HEK293 (cell line): ENCODE measurements at regions not wholly inside any gene's neighbourhood (a gene's known extent, or its start where the extent isn't known, plus 50 kb on each side); places are given as distances from the start of the nearest gene placed in this dataset.

ENCODE experiments used
- CTCF ChIA-PET: fragments of 350-600 bp; formaldehyde crosslinking; extraction: SDS; loops from one replicate; lab custom pipeline; 2021; ENCODE audit warnings: antibody characterized with exemption; lab: Yijun Ruan, JAX
- POLR2A ChIA-PET: fragments of 300-600 bp; formaldehyde crosslinking; extraction: SDS; loops from one replicate; lab custom pipeline; 2020; ENCODE audit warnings: antibody characterized with exemption, inconsistent platforms; lab: Yijun Ruan, JAX
- H3K27ac ChIP-seq: fragments of 200-500 bp; sonication (Bioruptor generic); 2 replicates; pipeline ENCODE4 v1.5.1; 2014; ENCODE audit warnings: low read depth, low read length, control low read depth, inconsistent platforms; ENCODE audit errors: extremely low read depth
- H3K36me3 ChIP-seq, 2 experiments: fragments of 200-500 bp in 1 of 2; sonication (Bioruptor generic) in 1 of 2; 1 replicate in 1 of 2; 2 replicates in 1 of 2; pipeline ENCODE4 v1.5.1; 2014 to 2017; ENCODE audit warnings: inconsistent platforms in 2 of 2, low read length in 2 of 2; ENCODE audit not compliant: control insufficient read depth in 2 of 2, insufficient read depth in 1 of 2
- H3K4me1 ChIP-seq: fragments of 200-500 bp; sonication (Bioruptor generic); 2 replicates; pipeline ENCODE4 v1.5.1; 2014; ENCODE audit warnings: mild to moderate bottlenecking, low read length, inconsistent platforms; ENCODE audit not compliant: control insufficient read depth, insufficient read depth
- H3K4me3 ChIP-seq: 2 replicates; pipeline ENCODE4 v1.5.1; 2011; ENCODE audit warnings: low read depth, mild to moderate bottlenecking, control low read depth, low read length, moderate library complexity
- H3K9me3 ChIP-seq: fragments of 200-500 bp; sonication (Bioruptor generic); 2 replicates; pipeline ENCODE4 v1.5.1; 2014; ENCODE audit warnings: low read depth, low read length, inconsistent platforms; ENCODE audit not compliant: control insufficient read depth, insufficient read depth
- ATF2 ChIP-seq: fragments of 450-650 bp; formaldehyde crosslinking; IDR thresholded peaks from 2 replicates; pipeline ENCODE4 v1.5.1; 2016; ENCODE audit warnings: missing biosample characterization, missing genetic modification characterization, low read depth
- GLIS1 ChIP-seq: fragments of 450-650 bp; formaldehyde crosslinking; IDR thresholded peaks from 2 replicates; pipeline ENCODE4 v1.5.1; 2016; ENCODE audit warnings: missing biosample characterization, missing genetic modification characterization
- HOXA7 ChIP-seq: sonication (generic); formaldehyde crosslinking; IDR thresholded peaks from 2 replicates; pipeline ENCODE4 v1.8.1; 2022; ENCODE audit warnings: missing genetic modification reagents, borderline replicate concordance
- HOXD13 ChIP-seq: sonication (generic); formaldehyde crosslinking; IDR thresholded peaks from 2 replicates; pipeline ENCODE4 v1.8.0; 2022; ENCODE audit warnings: missing genetic modification reagents, borderline replicate concordance
- KLF1 ChIP-seq: fragments of 450-650 bp; formaldehyde crosslinking; IDR thresholded peaks from 2 replicates; pipeline ENCODE4 v1.5.1; 2016; ENCODE audit warnings: missing biosample characterization, missing genetic modification characterization
- KLF8 ChIP-seq: fragments of 450-650 bp; formaldehyde crosslinking; IDR thresholded peaks from 2 replicates; pipeline ENCODE4 v1.5.1; 2016; ENCODE audit warnings: missing biosample characterization, missing genetic modification characterization
- OVOL3 ChIP-seq: fragments of 450-650 bp; formaldehyde crosslinking; IDR thresholded peaks from 2 replicates; pipeline ENCODE4 v1.5.1; 2016; ENCODE audit warnings: missing biosample characterization, missing genetic modification characterization
- ZBTB1 ChIP-seq: fragments of 450-650 bp; formaldehyde crosslinking; IDR thresholded peaks from 2 replicates; pipeline ENCODE4 v1.5.1; 2016; ENCODE audit warnings: missing biosample characterization, missing genetic modification characterization
- ZBTB11 ChIP-seq: fragments of 450-650 bp; formaldehyde crosslinking; conservative IDR thresholded peaks from 2 replicates; pipeline ENCODE4 v1.5.1; 2016; ENCODE audit warnings: low read depth, missing biosample characterization, missing genetic modification characterization
- ZBTB49 ChIP-seq: fragments of 450-650 bp; formaldehyde crosslinking; IDR thresholded peaks from 2 replicates; pipeline ENCODE4 v1.5.1; 2016; ENCODE audit warnings: missing biosample characterization, missing genetic modification characterization, low read depth
- ZBTB6 ChIP-seq: fragments of 450-650 bp; formaldehyde crosslinking; IDR thresholded peaks from 2 replicates; pipeline ENCODE4 v1.5.1; 2017; ENCODE audit warnings: missing biosample characterization, missing genetic modification characterization
- ZNF2 ChIP-seq: fragments of 450-650 bp; formaldehyde crosslinking; IDR thresholded peaks from 2 replicates; pipeline ENCODE4 v1.5.1; 2016; ENCODE audit warnings: missing biosample characterization, missing genetic modification characterization
- ZNF223 ChIP-seq: fragments of 450-650 bp; formaldehyde crosslinking; IDR thresholded peaks from 2 replicates; pipeline ENCODE4 v1.5.1; 2016; ENCODE audit warnings: missing biosample characterization, missing genetic modification characterization
- ZNF324 ChIP-seq: fragments of 450-650 bp; formaldehyde crosslinking; IDR thresholded peaks from 2 replicates; pipeline ENCODE4 v1.5.1; 2016; ENCODE audit warnings: missing biosample characterization, missing genetic modification characterization
- ZNF426 ChIP-seq: fragments of 450-650 bp; formaldehyde crosslinking; IDR thresholded peaks from 2 replicates; pipeline ENCODE4 v1.5.1; 2017; ENCODE audit warnings: missing biosample characterization, missing genetic modification characterization, mild to moderate bottlenecking, inconsistent platforms, moderate library complexity
- ZNF48 ChIP-seq: fragments of 450-650 bp; formaldehyde crosslinking; IDR thresholded peaks from 2 replicates; pipeline ENCODE4 v1.5.1; 2016; ENCODE audit warnings: missing biosample characterization, missing genetic modification characterization
- ZNF530 ChIP-seq: fragments of 450-650 bp; formaldehyde crosslinking; IDR thresholded peaks from 2 replicates; pipeline ENCODE4 v1.5.1; 2016; ENCODE audit warnings: low read depth, missing biosample characterization, missing genetic modification characterization
- ZNF558 ChIP-seq: fragments of 450-650 bp; formaldehyde crosslinking; IDR thresholded peaks from 2 replicates; pipeline ENCODE4 v1.5.1; 2016; ENCODE audit warnings: missing biosample characterization, missing genetic modification characterization
- ZNF560 ChIP-seq: fragments of 450-650 bp; formaldehyde crosslinking; IDR thresholded peaks from 2 replicates; pipeline ENCODE4 v1.5.1; 2017; ENCODE audit warnings: missing biosample characterization, missing genetic modification characterization, borderline replicate concordance
- ZNF626 ChIP-seq: fragments of 450-650 bp; sonication (Bioruptor Pico); formaldehyde crosslinking; IDR thresholded peaks from 2 replicates; pipeline ENCODE4 v1.5.1; 2018; ENCODE audit warnings: missing biosample characterization, missing genetic modification characterization, inconsistent platforms
- ZSCAN5A ChIP-seq: fragments of 450-650 bp; formaldehyde crosslinking; IDR thresholded peaks from 2 replicates; pipeline ENCODE4 v1.5.1; 2016; ENCODE audit warnings: missing biosample characterization, missing genetic modification characterization

- TF ChIP-seq ZNF560 (tag by site-specific recombination): no peak
- no peak for TF ChIP-seq ZBTB49 (tag by site-specific recombination)
- no peak for TF ChIP-seq ZSCAN5A (tag by site-specific recombination)
- TF ChIP-seq, all 188 proteins: peak for 0
Measured at GRCh38 chr3:81938681-81939080, 177.2 kb upstream of the GBE1 start (continued).

GRCh38 chr3:81936817-81937216 is 175.4 kb upstream of the GBE1 start:
- ChIA-PET CTCF (interaction anchor here (1.1 to 1.5 kb wide), 2 partner anchors 26 to 195 kb away, joined by 3 to 6 read pairs; no protein-coding TSS in a partner anchor), POLR2A (no interaction called here)
- TF ChIP-seq ZNF324 (tag by site-specific recombination) (no peak), ZBTB1 (tag by site-specific recombination) (no peak), ZNF48 (tag by site-specific recombination) (no peak), KLF8 (no peak), ZBTB49 (tag by site-specific recombination) (no peak), ATF2 (tag by site-specific recombination) (no peak), ZNF2 (tag by site-specific recombination) (no peak)

GRCh38 chr3:81932681-81933080 is 171.2 kb upstream of the GBE1 start:
- ChIA-PET POLR2A (no interaction called here), CTCF (no interaction called here)
- Histone ChIP-seq H3K4me1 (no peaks in the 10 kb centered on the region), H3K36me3 (no peaks in the 10 kb centered on the region), H3K27ac (no peak overlapping the region), H3K9me3 (no peaks in the 10 kb centered on the region), H3K4me3 (no peak overlapping the region)
- TF ChIP-seq ZNF626 (tag by site-specific recombination) (no peak), ZNF223 (tag by site-specific recombination) (no peak), HOXA7 (CRISPR knock-in tag) (no peak), KLF1 (tag by site-specific recombination) (no peak), ZNF558 (tag by site-specific recombination) (no peak), ZNF426 (no peak), ZNF530 (tag by site-specific recombination) (no peak), OVOL3 (tag by site-specific recombination) (no peak), GLIS1 (tag by site-specific recombination) (no peak), ZBTB11 (no peak), HOXD13 (CRISPR knock-in tag) (no peak), ZBTB6 (tag by site-specific recombination) (no peak)

More at GRCh38 chr3:81936817-81937216, 175.4 kb upstream of the GBE1 start:
- Histone ChIP-seq H3K4me3 (no peak overlapping the region), H3K9me3 (no peaks in the 10 kb centered on the region), H3K27ac (no peak overlapping the region), H3K36me3 (no peaks in the 10 kb centered on the region), H3K4me1 (no peaks in the 10 kb centered on the region)
